Panc1 (cell line): ENCODE measurements at regions not wholly inside any gene's neighbourhood (a gene's known extent, or its start where the extent isn't known, plus 50 kb on each side); places are given as distances from the start of the nearest gene placed in this dataset.

Experiments
- ATAC-seq: fragments of 200-7000 bp; cut with Tn5 transposase; 2 replicates; pipeline ENCODE4 v1.9.1; 2020; ENCODE audit warnings: mild to moderate bottlenecking, moderate library complexity
- BruUV-seq: library from RNA; stranded (reverse); fragments of 400-500 nt; replicated peaks from 2 replicates; lab custom pipeline; 2021; lab: Mats Ljungman, UMichigan
- CTCF ChIA-PET: fragments of 300-600 bp; sonication (Branson Sonifier 250); formaldehyde crosslinking; loops from one replicate; lab custom pipeline; 2022; ENCODE audit warnings: antibody characterized with exemption; lab: Charles Lee
- POLR2A ChIA-PET: fragments of 300-600 bp; sonication (Branson Sonifier 250); formaldehyde crosslinking; loops from one replicate; lab custom pipeline; 2022; ENCODE audit warnings: antibody characterized with exemption; lab: Charles Lee
- DNase-seq: peaks from one replicate; pipeline ENCODE4 v3.0.0-alpha.2; 2010; ENCODE audit warnings: low read depth, low spot score
- H3K27ac ChIP-seq: 2 replicates; pipeline ENCODE4 v1.5.1; 2011; ENCODE audit warnings: mild to moderate bottlenecking, low read length, inconsistent platforms
- H3K27me3 ChIP-seq: fragments of 200-500 bp; sonication (Bioruptor generic); 2 replicates; pipeline ENCODE4 v1.6.0; 2014; ENCODE audit warnings: low read length, inconsistent platforms; ENCODE audit not compliant: control insufficient read depth, insufficient read depth
- H3K36me3 ChIP-seq: fragments of 200-500 bp; sonication (Bioruptor generic); 2 replicates; pipeline ENCODE4 v1.5.1; 2014; ENCODE audit warnings: inconsistent platforms, mild to moderate bottlenecking, low read length, moderate library complexity; ENCODE audit not compliant: control insufficient read depth, insufficient read depth
- H3K4me1 ChIP-seq: 2 replicates; pipeline ENCODE4 v1.5.1; 2011; ENCODE audit warnings: inconsistent platforms, mild to moderate bottlenecking, low read length, moderate library complexity; ENCODE audit not compliant: control insufficient read depth, insufficient read depth
- H3K4me3 ChIP-seq, 2 experiments: 2 replicates each; pipeline ENCODE4 v1.5.1; 2011 to 2012; ENCODE audit warnings: low read depth in 2 of 2, low read length in 2 of 2, mild to moderate bottlenecking in 2 of 2, inconsistent platforms in 1 of 2, moderate library complexity in 1 of 2
- H3K9me3 ChIP-seq: fragments of 200-500 bp; sonication (Bioruptor generic); 2 replicates; pipeline ENCODE4 v1.5.1; 2014; ENCODE audit warnings: low read depth, mild to moderate bottlenecking, inconsistent platforms, low read length, moderate library complexity; ENCODE audit not compliant: control insufficient read depth, insufficient read depth
- POLR2AphosphoS5 ChIP-seq: IDR thresholded peaks from 2 replicates; pipeline ENCODE4 v1.6.1; 2012; ENCODE audit warnings: mild to moderate bottlenecking, low read depth, low read length, moderate library complexity
- SIN3A ChIP-seq: IDR thresholded peaks from 2 replicates; pipeline ENCODE4 v1.6.1; 2012; ENCODE audit warnings: low read depth, mild to moderate bottlenecking, low read length, moderate library complexity, borderline replicate concordance; ENCODE audit not compliant: insufficient read depth
- TCF7L2 ChIP-seq: IDR thresholded peaks from 2 replicates; pipeline ENCODE4 v1.6.1; 2011; ENCODE audit warnings: mild to moderate bottlenecking, low read depth, low read length, inconsistent platforms
- in situ Hi-C: cut with HindIII; loops from 2 replicates; pipeline ENCODE4 v1.10.0; 2016; ENCODE audit warnings: low sequenced_read_pairs, low pct_unique_long_range_greater_than_20kb
- intact Hi-C: fragments of 100-400 bp; cut with micrococcal nuclease; formaldehyde crosslinking; loops from one replicate; pipeline ENCODE4 v1.10.0; 2022; ENCODE audit not compliant: unreplicated experiment
- TF ChIP-seq, protein P1 (sequence below), 2 experiments: IDR thresholded peaks; 2 replicates each; pipeline ENCODE4 v1.6.1; 2011 to 2012; ENCODE audit warnings: low read depth in 2 of 2, control low read depth in 1 of 2, low read length in 1 of 2, mild to moderate bottlenecking in 1 of 2, moderate library complexity in 1 of 2; ENCODE audit not compliant: insufficient read depth in 1 of 2
- TF ChIP-seq, protein P2 (sequence below): fragments of 450-650 bp; IDR thresholded peaks from 2 replicates; pipeline ENCODE4 v1.5.1; 2017; ENCODE audit warnings: mild to moderate bottlenecking

DNA sequence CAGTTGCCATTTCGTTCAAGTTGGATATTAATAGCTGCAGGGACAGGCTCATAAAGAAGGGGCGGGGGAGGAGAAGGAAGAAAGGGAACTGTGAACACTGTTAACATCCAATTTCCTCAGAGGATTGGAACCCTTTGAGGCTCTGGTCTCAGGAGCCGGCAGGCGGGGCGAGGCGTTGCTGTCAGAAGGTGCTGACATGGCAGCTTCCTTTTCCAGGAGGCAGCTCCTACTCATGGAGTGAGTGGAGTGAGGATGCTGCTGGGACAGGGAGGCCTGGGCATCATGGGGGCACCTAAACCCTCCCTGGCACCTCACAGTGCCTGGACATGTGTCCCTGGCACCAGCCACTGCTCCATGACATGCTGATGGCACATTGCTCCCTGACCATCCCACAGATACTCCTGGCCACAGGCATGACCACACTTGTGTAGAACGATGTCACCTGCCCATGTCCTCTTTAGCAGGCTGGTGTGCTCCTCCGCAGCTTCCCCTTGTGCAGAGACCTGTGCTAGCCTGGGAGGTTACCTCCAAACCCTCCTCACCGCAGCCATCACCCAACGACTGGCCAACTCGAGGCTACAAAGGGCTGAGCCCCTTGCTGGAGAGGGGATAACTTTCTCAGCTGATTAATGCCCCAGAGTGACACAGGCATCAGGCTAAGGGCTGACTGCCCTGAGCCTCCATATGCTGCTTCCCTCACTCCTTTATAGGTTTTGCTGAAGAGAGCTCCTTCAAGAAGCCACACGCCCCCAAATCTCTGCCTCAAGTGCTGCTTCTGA, 79.6 kb upstream of the NECTIN1 start:
- intact Hi-C loops (no loop called here), in situ Hi-C loops (no loop called here)
- ChIA-PET POLR2A (interaction anchor here (0.7 kb wide), 1 partner anchor 16 kb away, joined by 3 read pairs; no protein-coding TSS in a partner anchor), CTCF (no interaction called here)
- no peaks in the 10 kb centered on the region for H3K4me1 ChIP-seq
- BruUV-seq, result no TSS peak
- no peak overlapping the region for H3K27ac ChIP-seq
- no peak for DNase-seq
- ATAC-seq, result 0 out of 2 replicates have a peak, but pooled peaks have one; percentile 18
- H3K27me3 ChIP-seq, result peaks cover 10% of the 10 kb centered on the region
- no peaks in the 10 kb centered on the region for H3K9me3 ChIP-seq
- no peaks in the 10 kb centered on the region for H3K36me3 ChIP-seq
- TF ChIP-seq POLR2AphosphoS5 (no peak), SIN3A (no peak), TCF7L2 (no peak)
- TF ChIP-seq, protein P1, sequence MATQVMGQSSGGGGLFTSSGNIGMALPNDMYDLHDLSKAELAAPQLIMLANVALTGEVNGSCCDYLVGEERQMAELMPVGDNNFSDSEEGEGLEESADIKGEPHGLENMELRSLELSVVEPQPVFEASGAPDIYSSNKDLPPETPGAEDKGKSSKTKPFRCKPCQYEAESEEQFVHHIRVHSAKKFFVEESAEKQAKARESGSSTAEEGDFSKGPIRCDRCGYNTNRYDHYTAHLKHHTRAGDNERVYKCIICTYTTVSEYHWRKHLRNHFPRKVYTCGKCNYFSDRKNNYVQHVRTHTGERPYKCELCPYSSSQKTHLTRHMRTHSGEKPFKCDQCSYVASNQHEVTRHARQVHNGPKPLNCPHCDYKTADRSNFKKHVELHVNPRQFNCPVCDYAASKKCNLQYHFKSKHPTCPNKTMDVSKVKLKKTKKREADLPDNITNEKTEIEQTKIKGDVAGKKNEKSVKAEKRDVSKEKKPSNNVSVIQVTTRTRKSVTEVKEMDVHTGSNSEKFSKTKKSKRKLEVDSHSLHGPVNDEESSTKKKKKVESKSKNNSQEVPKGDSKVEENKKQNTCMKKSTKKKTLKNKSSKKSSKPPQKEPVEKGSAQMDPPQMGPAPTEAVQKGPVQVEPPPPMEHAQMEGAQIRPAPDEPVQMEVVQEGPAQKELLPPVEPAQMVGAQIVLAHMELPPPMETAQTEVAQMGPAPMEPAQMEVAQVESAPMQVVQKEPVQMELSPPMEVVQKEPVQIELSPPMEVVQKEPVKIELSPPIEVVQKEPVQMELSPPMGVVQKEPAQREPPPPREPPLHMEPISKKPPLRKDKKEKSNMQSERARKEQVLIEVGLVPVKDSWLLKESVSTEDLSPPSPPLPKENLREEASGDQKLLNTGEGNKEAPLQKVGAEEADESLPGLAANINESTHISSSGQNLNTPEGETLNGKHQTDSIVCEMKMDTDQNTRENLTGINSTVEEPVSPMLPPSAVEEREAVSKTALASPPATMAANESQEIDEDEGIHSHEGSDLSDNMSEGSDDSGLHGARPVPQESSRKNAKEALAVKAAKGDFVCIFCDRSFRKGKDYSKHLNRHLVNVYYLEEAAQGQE (IDR thresholded peaks at IDR 0.05; ENCODE audit: insufficient read depth in 1 of 2, low read depth in 2 of 2, low read length in 1 of 2), result no peak
- TF ChIP-seq, protein P2, sequence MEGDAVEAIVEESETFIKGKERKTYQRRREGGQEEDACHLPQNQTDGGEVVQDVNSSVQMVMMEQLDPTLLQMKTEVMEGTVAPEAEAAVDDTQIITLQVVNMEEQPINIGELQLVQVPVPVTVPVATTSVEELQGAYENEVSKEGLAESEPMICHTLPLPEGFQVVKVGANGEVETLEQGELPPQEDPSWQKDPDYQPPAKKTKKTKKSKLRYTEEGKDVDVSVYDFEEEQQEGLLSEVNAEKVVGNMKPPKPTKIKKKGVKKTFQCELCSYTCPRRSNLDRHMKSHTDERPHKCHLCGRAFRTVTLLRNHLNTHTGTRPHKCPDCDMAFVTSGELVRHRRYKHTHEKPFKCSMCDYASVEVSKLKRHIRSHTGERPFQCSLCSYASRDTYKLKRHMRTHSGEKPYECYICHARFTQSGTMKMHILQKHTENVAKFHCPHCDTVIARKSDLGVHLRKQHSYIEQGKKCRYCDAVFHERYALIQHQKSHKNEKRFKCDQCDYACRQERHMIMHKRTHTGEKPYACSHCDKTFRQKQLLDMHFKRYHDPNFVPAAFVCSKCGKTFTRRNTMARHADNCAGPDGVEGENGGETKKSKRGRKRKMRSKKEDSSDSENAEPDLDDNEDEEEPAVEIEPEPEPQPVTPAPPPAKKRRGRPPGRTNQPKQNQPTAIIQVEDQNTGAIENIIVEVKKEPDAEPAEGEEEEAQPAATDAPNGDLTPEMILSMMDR, result no peak
- no peak overlapping the region for H3K4me3 ChIP-seq

- Histone ChIP-seq H3K4me3 (no peak overlapping the region), H3K9me3 (no peaks in the 10 kb centered on the region), H3K27me3 (peaks cover 10% of the 10 kb centered on the region), H3K27ac (no peak overlapping the region), H3K4me1 (no peaks in the 10 kb centered on the region), H3K36me3 (no peaks in the 10 kb centered on the region)
- ChIA-PET CTCF (no interaction called here), POLR2A (no interaction called here)
- in situ Hi-C loops, result no loop called here
- ATAC-seq (no peak), DNase-seq (no peak)
- TF ChIP-seq TCF7L2, result no peak
- TF ChIP-seq SIN3A, result no peak
- TF ChIP-seq POLR2AphosphoS5, result no peak
- TF ChIP-seq, protein P2, result no peak
- TF ChIP-seq, protein P1 (IDR thresholded peaks at IDR 0.05; ENCODE audit: insufficient read depth in 1 of 2, low read depth in 2 of 2, low read length in 1 of 2), result no peak
- no TSS peak for BruUV-seq
- intact Hi-C loops, result no loop called here
These were observed 78.8 kb upstream of the NECTIN1 start for GRCh38 chr11:119807841-119808240.
